Cardiac muscle cell (in vitro differentiated cells and primary cell): ENCODE measurements at regions not wholly inside any gene's neighbourhood (a gene's known extent, or its start where the extent isn't known, plus 50 kb on each side); places are given as distances from the start of the nearest gene placed in this dataset.

Experiments
- DNase-seq, 2 donors: peaks; one replicate each; pipeline versions ENCODE4 v3.0.0 to v3.0.0-alpha.2; 2010 to 2017; ENCODE audit warnings: low read depth in 1 of 2, low spot score in 1 of 2
- H3K27ac ChIP-seq: fragments of 200-600 bp; sonication (generic); 2 replicates; pipeline ENCODE4 v1.5.1; 2016
- H3K27me3 ChIP-seq: fragments of 200-600 bp; sonication (generic); 2 replicates; pipeline ENCODE4 v1.6.0; 2016; ENCODE audit warnings: control low read depth
- H3K36me3 ChIP-seq: fragments of 200-600 bp; sonication (generic); 2 replicates; pipeline ENCODE4 v1.5.1; 2016; ENCODE audit warnings: control low read depth
- H3K4me1 ChIP-seq: fragments of 200-600 bp; sonication (generic); 2 replicates; pipeline ENCODE4 v1.8.1; 2017; ENCODE audit warnings: low read depth, mild to moderate bottlenecking, mixed run types
- H3K4me3 ChIP-seq: fragments of 200-600 bp; sonication (generic); 2 replicates; pipeline ENCODE4 v1.5.1; 2016; ENCODE audit warnings: mild to moderate bottlenecking
- H3K9me3 ChIP-seq: fragments of 200-600 bp; sonication (generic); 2 replicates; pipeline ENCODE4 v1.5.1; 2017; ENCODE audit warnings: low read depth, mild to moderate bottlenecking, control low read depth
- CTCF ChIP-seq: IDR thresholded peaks from 2 replicates; pipeline ENCODE4 v1.5.1; 2012; ENCODE audit warnings: low read depth, mild to moderate bottlenecking, low read length

- TF ChIP-seq CTCF: no peak
- Histone ChIP-seq H3K27ac (no peak overlapping the region), H3K4me3 (no peak overlapping the region), H3K4me1 (no peaks in the 10 kb centered on the region), H3K27me3 (no peaks in the 10 kb centered on the region), H3K36me3 (no peaks in the 10 kb centered on the region), H3K9me3 (no peaks in the 10 kb centered on the region)
- DNase-seq: no peak
These were observed 507.5 kb upstream of the SALL1 start for GRCh38 chr16:51658531-51658930.

- TF ChIP-seq CTCF: no peak
- Histone ChIP-seq H3K4me3 (no peak overlapping the region), H3K4me1 (no peaks in the 10 kb centered on the region), H3K27ac (no peak overlapping the region), H3K27me3 (no peaks in the 10 kb centered on the region), H3K36me3 (no peaks in the 10 kb centered on the region), H3K9me3 (no peaks in the 10 kb centered on the region)
- no peak for DNase-seq
These were observed 506.8 kb upstream of the SALL1 start for GRCh38 chr16:51657848-51658247.

- no peak for TF ChIP-seq CTCF
- no peaks in the 10 kb centered on the region for H3K4me1 ChIP-seq
- H3K4me3 ChIP-seq: no peak overlapping the region
- no peaks in the 10 kb centered on the region for H3K9me3 ChIP-seq
- DNase-seq: no peak
- H3K36me3 ChIP-seq: no peaks in the 10 kb centered on the region
- no peak overlapping the region for H3K27ac ChIP-seq
- H3K27me3 ChIP-seq: no peaks in the 10 kb centered on the region
These were observed 504.2 kb upstream of the SALL1 start for GRCh38 chr16:51655249-51655648.

- H3K4me1 ChIP-seq: no peaks in the 10 kb centered on the region
- peak; percentile 7 to 25 for DNase-seq
- no peak for TF ChIP-seq CTCF
- H3K27ac ChIP-seq: no peak overlapping the region
- H3K9me3 ChIP-seq: no peaks in the 10 kb centered on the region
- no peak overlapping the region for H3K4me3 ChIP-seq
- no peaks in the 10 kb centered on the region for H3K36me3 ChIP-seq
- H3K27me3 ChIP-seq: no peaks in the 10 kb centered on the region
These were observed 500.0 kb upstream of the SALL1 start for GRCh38 chr16:51651061-51651466.

- Histone ChIP-seq H3K27me3 (no peaks in the 10 kb centered on the region), H3K4me1 (no peaks in the 10 kb centered on the region), H3K36me3 (no peaks in the 10 kb centered on the region), H3K9me3 (no peaks in the 10 kb centered on the region), H3K27ac (no peak overlapping the region), H3K4me3 (no peak overlapping the region)
- no peak for TF ChIP-seq CTCF
- DNase-seq: no peak
These were observed 498.6 kb upstream of the SALL1 start for GRCh38 chr16:51649631-51650030.

- H3K27me3 ChIP-seq: no peaks in the 10 kb centered on the region
- no peak overlapping the region for H3K27ac ChIP-seq
- H3K36me3 ChIP-seq: no peaks in the 10 kb centered on the region
- no peaks in the 10 kb centered on the region for H3K4me1 ChIP-seq
- DNase-seq: peak in 1 of 2 donors; percentile 46
- no peak overlapping the region for H3K4me3 ChIP-seq
- TF ChIP-seq CTCF: no peak
- no peaks in the 10 kb centered on the region for H3K9me3 ChIP-seq
These were observed 497.5 kb upstream of the SALL1 start for GRCh38 chr16:51648526-51648925.
